GM12891 (cell line): ENCODE measurements at regions not wholly inside any gene's neighbourhood (a gene's known extent, or its start where the extent isn't known, plus 50 kb on each side); places are given as distances from the start of the nearest gene placed in this dataset.

Experiments used
- POLR2AphosphoS5 ChIP-seq: IDR thresholded peaks from 2 replicates; pipeline ENCODE4 v1.6.1; 2011; ENCODE audit warnings: low read depth, low read length, control low read depth
- TAF1 ChIP-seq: IDR thresholded peaks from 2 replicates; pipeline ENCODE4 v1.6.1; 2011; ENCODE audit warnings: low read depth, low read length, control low read depth

GRCh38 chr2:194610297-194610696 lies 1046.7 kb upstream of the SLC39A10 start:
- TF ChIP-seq TAF1 (no peak), POLR2AphosphoS5 (no peak)
